SK-N-MC (cell line): ENCODE measurements at regions not wholly inside any gene's neighbourhood (a gene's known extent, or its start where the extent isn't known, plus 50 kb on each side); places are given as distances from the start of the nearest gene placed in this dataset.

Experiments
- EZH2 ChIP-seq: fragments of 200-600 bp; sonication (generic); IDR thresholded peaks from one replicate; pipeline ENCODE4 v1.6.1; 2017; ENCODE audit warnings: antibody characterized with exemption
- FOXP2 ChIP-seq: optimal IDR thresholded peaks from 2 replicates; pipeline ENCODE3; 2011; ENCODE audit warnings: mild to moderate bottlenecking, moderate library complexity; ENCODE audit not compliant: insufficient read depth; ENCODE audit errors: extremely low read length, control extremely low read depth
- POLR2AphosphoS5 ChIP-seq: IDR thresholded peaks from 2 replicates; pipeline ENCODE4 v1.6.1; 2012; ENCODE audit warnings: mild to moderate bottlenecking, low read depth, low read length, borderline replicate concordance

DNA sequence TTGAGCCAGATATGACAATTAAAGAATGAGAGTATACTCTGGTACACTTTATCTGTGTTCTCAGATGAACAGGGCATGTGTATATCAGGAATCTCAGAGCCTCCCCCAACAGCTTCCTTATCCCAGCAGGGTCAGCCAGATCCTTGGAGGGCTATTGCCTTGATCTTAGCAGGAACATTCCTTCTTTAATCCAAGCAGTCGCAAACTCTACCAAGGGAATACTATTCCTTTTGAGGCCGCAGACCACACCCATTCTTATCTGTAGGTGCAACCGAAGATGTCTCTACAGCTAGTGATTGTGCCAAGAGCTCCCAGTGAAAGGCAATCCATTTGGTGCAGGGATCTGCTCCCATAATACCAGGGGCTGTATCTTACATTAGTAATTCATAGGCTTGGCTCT lies 118.3 kb upstream of the DOK6 start:
- TF ChIP-seq POLR2AphosphoS5 (no peak), EZH2 (no peak), FOXP2 (no peak)
